HCT116 (cell line): ENCODE measurements at regions not wholly inside any gene's neighbourhood (a gene's known extent, or its start where the extent isn't known, plus 50 kb on each side); places are given as distances from the start of the nearest gene placed in this dataset.
A peak's percentile ranks its signal among the peaks of the same experiment; 100 is the strongest.
"Not testable (repeated sequence)": the region's sequence is repeated elsewhere in the genome, so short reads cannot be mapped to it uniquely, and the experiment has no call there.

Experiments
- ATAC-seq: fragments of 200-7000 bp; cut with Tn5 transposase; 2 replicates; pipeline ENCODE4 v1.9.1; 2020; ENCODE audit warnings: mild to moderate bottlenecking, moderate library complexity
- BruUV-seq: library from RNA; stranded (reverse); fragments of 400-500 nt; replicated peaks from 2 replicates; lab custom pipeline; 2021; lab: Mats Ljungman, UMichigan
- CTCF ChIA-PET: fragments of 300-600 bp; sonication (Branson Sonifier 250); formaldehyde crosslinking; loops from one replicate; lab custom pipeline; 2021; ENCODE audit warnings: antibody characterized with exemption; lab: Charles Lee
- POLR2A ChIA-PET: fragments of 300-600, 350-600 bp; sonication (Branson Sonifier 250); formaldehyde crosslinking; loops from one replicate; lab custom pipeline; 2021; ENCODE audit warnings: antibody characterized with exemption; lab: Charles Lee
- RAD21 ChIA-PET, 2 experiments: fragments of 300-600 bp; sonication (Branson Sonifier 250); formaldehyde crosslinking; loops; one replicate each; lab custom pipeline; 2023; ENCODE audit warnings: low total read pairs in 2 of 2; ENCODE audit not compliant: uncharacterized antibody in 2 of 2, unreplicated experiment in 2 of 2, low non-redundant PET in 1 of 2; lab: Charles Lee
- DNase-seq: peaks from one replicate; pipeline ENCODE4 v3.0.0-alpha.2; 2010; ENCODE audit warnings: low read depth, low spot score
- H2AFZ ChIP-seq: fragments of 200-600 bp; shearing (Covaris generic), sonication (generic); 2 replicates; pipeline ENCODE4 v1.6.1; 2017; ENCODE audit warnings: low read depth, mixed run types, mixed read lengths, antibody characterized with exemption, low read length; ENCODE audit not compliant: poor library complexity, severe bottlenecking
- H3K27ac ChIP-seq: 2 replicates; pipeline ENCODE4 v1.5.1; 2012; ENCODE audit warnings: low read depth, low read length
- H3K27me3 ChIP-seq: fragments of 200-600 bp; sonication (generic); 2 replicates; pipeline ENCODE4 v1.6.1; 2016; ENCODE audit warnings: mixed run types, low read length, mixed read lengths; ENCODE audit not compliant: insufficient read depth
- H3K36me3 ChIP-seq, 2 experiments: fragments of 200-500 bp in 1 of 2; fragments of 200-600 bp in 1 of 2; sonication (Bioruptor generic) in 1 of 2; sonication (generic) in 1 of 2; 2 replicates each; pipeline versions ENCODE4 v1.5.1 to v1.6.1; 2014 to 2016; ENCODE audit warnings: low read length in 2 of 2, inconsistent platforms in 1 of 2, mixed read lengths in 1 of 2, mixed run types in 1 of 2; ENCODE audit not compliant: insufficient read depth in 2 of 2, control insufficient read depth in 1 of 2
- H3K4me1 ChIP-seq, 2 experiments: fragments of 200-600 bp in 1 of 2; sonication (generic) in 1 of 2; 2 replicates each; pipeline versions ENCODE4 v1.5.1 to v1.6.1; 2012 to 2017; ENCODE audit warnings: low read length in 2 of 2, inconsistent platforms in 1 of 2, mild to moderate bottlenecking in 1 of 2, mixed read lengths in 1 of 2, mixed run types in 1 of 2, moderate library complexity in 1 of 2; ENCODE audit not compliant: insufficient read depth in 2 of 2, control insufficient read depth in 1 of 2
- H3K4me2 ChIP-seq: fragments of 200-600 bp; sonication (generic); 2 replicates; pipeline ENCODE4 v1.6.1; 2017; ENCODE audit warnings: mixed run types, low read length, mixed read lengths
- H3K4me3 ChIP-seq, 2 experiments: fragments of 200-600 bp in 1 of 2; sonication (generic) in 1 of 2; replicated peaks in 1 of 2; 2 replicates each; pipeline ENCODE4 v1.5.1; 2011 to 2016; ENCODE audit warnings: low read length in 2 of 2, control low read depth in 1 of 2, low read depth in 1 of 2, mild to moderate bottlenecking in 1 of 2, mixed read lengths in 1 of 2, mixed run types in 1 of 2
- H3K79me2 ChIP-seq: fragments of 200-600 bp; sonication (generic); 2 replicates; pipeline ENCODE4 v1.6.1; 2017; ENCODE audit warnings: mild to moderate bottlenecking, mixed run types, low read length, moderate library complexity, mixed read lengths; ENCODE audit not compliant: insufficient read depth
- H3K9ac ChIP-seq: fragments of 200-600 bp; sonication (generic); 2 replicates; pipeline ENCODE4 v1.6.1; 2016; ENCODE audit warnings: low read length, mixed read lengths
- H3K9me2 ChIP-seq: fragments of 200-600 bp; sonication (generic), shearing (Covaris generic); 2 replicates; pipeline ENCODE4 v1.6.1; 2017; ENCODE audit warnings: mixed run types, mild to moderate bottlenecking, moderate library complexity; ENCODE audit not compliant: insufficient read depth
- H3K9me3 ChIP-seq, 2 experiments: fragments of 200-500 bp in 1 of 2; fragments of 200-600 bp in 1 of 2; sonication (Bioruptor generic) in 1 of 2; sonication (generic) in 1 of 2; 2 replicates each; pipeline ENCODE4 v1.6.1; 2014 to 2017; ENCODE audit warnings: low read length in 2 of 2, mixed read lengths in 2 of 2, inconsistent platforms in 1 of 2, low read depth in 1 of 2, mild to moderate bottlenecking in 1 of 2, mixed run types in 1 of 2, moderate library complexity in 1 of 2; ENCODE audit not compliant: control insufficient read depth in 1 of 2, insufficient read depth in 1 of 2
- H4K20me1 ChIP-seq: fragments of 200-600 bp; sonication (generic), shearing (Covaris generic); 2 replicates; pipeline ENCODE4 v1.6.1; 2017; ENCODE audit warnings: mixed run types, mild to moderate bottlenecking, moderate library complexity; ENCODE audit not compliant: insufficient read depth
- intact Hi-C: fragments of 100-400 bp; cut with micrococcal nuclease; formaldehyde crosslinking; loops from 2 replicates; pipeline ENCODE4 v1.10.0; 2022
- TF ChIP-seq, protein P1 (sequence below), 3 experiments: fragments of 200-600 bp in 1 of 3; sonication (generic) in 1 of 3; IDR thresholded peaks in 2 of 3; conservative IDR thresholded peaks in 1 of 3; 2 replicates each; pipeline ENCODE4 v1.5.1; 2012 to 2017; ENCODE audit warnings: low read depth in 2 of 3, low read length in 2 of 3, antibody characterized with exemption in 1 of 3, borderline replicate concordance in 1 of 3, control low read depth in 1 of 3, mild to moderate bottlenecking in 1 of 3, mixed read lengths in 1 of 3, mixed run types in 1 of 3, moderate library complexity in 1 of 3; ENCODE audit not compliant: insufficient read depth in 1 of 3

DNA sequence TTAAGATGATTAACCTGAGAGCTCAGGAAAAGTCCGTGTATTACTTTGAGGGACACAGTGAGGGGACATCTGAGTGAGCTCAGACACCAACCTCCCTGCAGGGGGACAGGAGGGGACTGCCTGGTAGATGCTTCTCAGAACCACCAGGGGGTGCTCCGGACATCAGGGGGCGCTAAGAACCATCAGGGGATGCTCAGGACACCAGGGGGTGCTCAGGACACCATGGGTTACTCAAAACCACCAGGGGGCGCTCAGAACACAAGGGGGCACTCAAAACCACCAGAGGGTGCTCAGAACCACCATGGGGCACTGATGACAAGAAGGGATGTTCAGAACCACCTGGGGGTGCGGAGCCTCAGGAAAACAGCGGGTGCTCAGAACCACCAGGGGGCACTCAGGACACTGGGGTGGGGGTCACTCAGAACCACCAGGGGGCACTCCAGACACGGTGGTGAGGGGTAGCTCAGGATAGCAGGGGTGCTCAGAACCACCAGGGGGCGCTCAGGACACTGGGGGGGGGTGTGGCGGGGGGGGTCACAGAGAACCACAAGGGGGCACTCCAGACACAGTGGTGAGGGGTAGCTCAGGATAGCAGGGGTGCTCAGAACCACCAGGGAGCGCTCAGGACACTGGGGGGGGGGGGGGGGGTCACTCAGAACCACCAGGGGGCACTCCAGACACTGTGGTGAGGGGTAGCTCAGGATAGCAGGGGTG lies 165.3 kb downstream of the ZNF267 start:
- H2AFZ ChIP-seq, intact Hi-C loops, H3K79me2 ChIP-seq, H4K20me1 ChIP-seq, H3K27me3 ChIP-seq, BruUV-seq, POLR2A ChIA-PET, H3K9ac ChIP-seq, H3K4me2 ChIP-seq, H3K9me3 ChIP-seq, H3K36me3 ChIP-seq, H3K9me2 ChIP-seq, ATAC-seq, DNase-seq, H3K27ac ChIP-seq, RAD21 ChIA-PET, CTCF ChIA-PET, H3K4me3 ChIP-seq, H3K4me1 ChIP-seq: not testable (repeated sequence)
- TF ChIP-seq, protein P1, sequence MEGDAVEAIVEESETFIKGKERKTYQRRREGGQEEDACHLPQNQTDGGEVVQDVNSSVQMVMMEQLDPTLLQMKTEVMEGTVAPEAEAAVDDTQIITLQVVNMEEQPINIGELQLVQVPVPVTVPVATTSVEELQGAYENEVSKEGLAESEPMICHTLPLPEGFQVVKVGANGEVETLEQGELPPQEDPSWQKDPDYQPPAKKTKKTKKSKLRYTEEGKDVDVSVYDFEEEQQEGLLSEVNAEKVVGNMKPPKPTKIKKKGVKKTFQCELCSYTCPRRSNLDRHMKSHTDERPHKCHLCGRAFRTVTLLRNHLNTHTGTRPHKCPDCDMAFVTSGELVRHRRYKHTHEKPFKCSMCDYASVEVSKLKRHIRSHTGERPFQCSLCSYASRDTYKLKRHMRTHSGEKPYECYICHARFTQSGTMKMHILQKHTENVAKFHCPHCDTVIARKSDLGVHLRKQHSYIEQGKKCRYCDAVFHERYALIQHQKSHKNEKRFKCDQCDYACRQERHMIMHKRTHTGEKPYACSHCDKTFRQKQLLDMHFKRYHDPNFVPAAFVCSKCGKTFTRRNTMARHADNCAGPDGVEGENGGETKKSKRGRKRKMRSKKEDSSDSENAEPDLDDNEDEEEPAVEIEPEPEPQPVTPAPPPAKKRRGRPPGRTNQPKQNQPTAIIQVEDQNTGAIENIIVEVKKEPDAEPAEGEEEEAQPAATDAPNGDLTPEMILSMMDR (IDR thresholded peaks at IDR 0.05 in 2 of 3, conservative IDR thresholded peaks at IDR 0.05 in 1 of 3; ENCODE audit: borderline replicate concordance in 1 of 3, insufficient read depth in 1 of 3, low read depth in 2 of 3, low read length in 2 of 3): 0 out of 6 replicates have a peak, but pooled peaks of 1 of the 3 experiments have one; percentile 8

- H3K27me3 ChIP-seq, DNase-seq, H3K9me2 ChIP-seq, RAD21 ChIA-PET, POLR2A ChIA-PET, H3K4me3 ChIP-seq, H3K79me2 ChIP-seq, H3K9me3 ChIP-seq, ATAC-seq, H4K20me1 ChIP-seq, H2AFZ ChIP-seq, H3K27ac ChIP-seq, H3K4me2 ChIP-seq, H3K9ac ChIP-seq, BruUV-seq, H3K4me1 ChIP-seq, CTCF ChIA-PET, intact Hi-C loops, H3K36me3 ChIP-seq: not testable (repeated sequence)
Measured at GRCh38 chr16:32039919-32040318, 166.3 kb downstream of the ZNF267 start.

DNA sequence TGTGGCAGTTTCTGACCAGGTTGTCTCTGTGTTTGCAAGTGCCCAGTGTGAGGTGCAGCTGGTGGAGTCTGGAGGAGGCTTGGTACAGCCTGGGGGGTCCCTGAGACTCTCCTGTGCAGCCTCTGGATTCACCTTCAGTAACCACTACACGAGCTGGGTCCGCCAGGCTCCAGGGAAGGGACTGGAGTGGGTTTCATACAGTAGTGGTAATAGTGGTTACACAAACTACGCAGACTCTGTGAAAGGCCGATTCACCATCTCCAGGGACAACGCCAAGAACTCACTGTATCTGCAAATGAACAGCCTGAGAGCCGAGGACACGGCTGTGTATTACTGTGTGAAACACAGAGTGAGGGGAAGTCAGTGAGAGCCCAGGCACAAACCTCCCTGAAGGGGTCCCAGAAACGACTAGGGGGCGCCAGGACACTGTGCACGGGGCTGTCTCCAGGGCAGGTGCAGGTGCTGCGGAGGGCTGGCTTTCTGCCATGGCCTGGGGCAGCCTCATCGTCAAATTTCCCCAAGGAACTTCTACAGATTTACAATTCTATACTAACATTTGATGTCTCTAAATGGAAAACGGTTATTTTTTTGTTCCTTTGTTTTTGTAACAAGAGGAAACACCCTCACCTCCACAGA lies 187.0 kb upstream of the TP53TG3D start:
- POLR2A ChIA-PET, H3K9ac ChIP-seq, H3K79me2 ChIP-seq, H3K36me3 ChIP-seq, CTCF ChIA-PET, H4K20me1 ChIP-seq, RAD21 ChIA-PET, ATAC-seq, BruUV-seq, H3K9me3 ChIP-seq, H2AFZ ChIP-seq, H3K9me2 ChIP-seq, H3K27me3 ChIP-seq, H3K4me3 ChIP-seq, H3K4me1 ChIP-seq, intact Hi-C loops, H3K4me2 ChIP-seq, DNase-seq, H3K27ac ChIP-seq: not testable (repeated sequence)

DNA sequence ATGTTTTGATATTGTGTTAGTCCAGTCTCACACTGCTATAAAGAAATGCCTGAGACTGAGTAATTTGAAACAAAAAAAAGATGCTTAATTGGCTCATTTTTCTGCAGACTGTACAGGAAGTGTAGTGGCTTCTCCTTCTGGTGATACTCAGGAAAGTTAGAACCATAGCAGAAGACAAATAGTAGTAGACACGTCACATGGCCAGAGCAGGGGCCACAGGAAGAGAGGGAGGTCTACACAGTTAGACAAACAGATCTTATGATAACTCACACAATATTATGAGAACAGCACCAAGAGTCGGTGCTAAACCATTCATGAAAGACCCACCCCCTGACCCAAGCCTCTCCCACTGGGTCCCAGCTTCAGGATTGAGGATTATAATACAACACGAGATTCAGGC lies 181.5 kb upstream of the TP53TG3D start:
- H3K36me3 ChIP-seq, BruUV-seq, H3K27me3 ChIP-seq, H4K20me1 ChIP-seq, RAD21 ChIA-PET, H3K9ac ChIP-seq, H3K4me3 ChIP-seq, CTCF ChIA-PET, H3K9me3 ChIP-seq, H3K79me2 ChIP-seq, H3K4me1 ChIP-seq, ATAC-seq, H3K9me2 ChIP-seq, H3K27ac ChIP-seq, H2AFZ ChIP-seq, intact Hi-C loops, H3K4me2 ChIP-seq, DNase-seq, POLR2A ChIA-PET: not testable (repeated sequence)
